ENCODE measurements at regions not wholly inside any gene's neighbourhood (a gene's known extent, or its start where the extent isn't known, plus 50 kb on each side); places are given as distances from the start of the nearest gene placed in this dataset.

GRCh38 chr3:139263798-139264197 is 80.0 kb upstream of the MRPS22 start:
- no peak overlapping the region for H3K4me3 Mint-ChIP-seq
- ChIA-PET CTCF (no interaction called here), POLR2A (no interaction called here)
- ATAC-seq (no peak), DNase-seq (ENCODE audit: low spot score) (no peak)
- no peaks in the 10 kb centered on the region for H3K9me3 Mint-ChIP-seq
- TF ChIP-seq STAT6 (CRISPR knock-in tag; conservative IDR thresholded peaks at IDR 0.05; ENCODE audit: low read depth) (no peak), ZNF121 (CRISPR knock-in tag; IDR thresholded peaks at IDR 0.05) (no peak), JAZF1 (CRISPR knock-in tag; IDR thresholded peaks at IDR 0.05) (no peak), TEAD1 (CRISPR knock-in tag; IDR thresholded peaks at IDR 0.05) (no peak), USF2 (CRISPR knock-in tag; IDR thresholded peaks at IDR 0.05) (no peak), ZNF512 (CRISPR knock-in tag; IDR thresholded peaks at IDR 0.05; ENCODE audit: borderline replicate concordance) (no peak), ETV6 (CRISPR knock-in tag; IDR thresholded peaks at IDR 0.05) (no peak), HMGA2 (CRISPR knock-in tag; IDR thresholded peaks at IDR 0.05) (no peak), ZNF263 (CRISPR knock-in tag; IDR thresholded peaks at IDR 0.05; ENCODE audit: low read depth) (no peak), ZNF232 (CRISPR knock-in tag; IDR thresholded peaks at IDR 0.05) (no peak), ARID4B (CRISPR knock-in tag; IDR thresholded peaks at IDR 0.05; ENCODE audit: borderline replicate concordance) (no peak), GRHL2 (CRISPR knock-in tag; IDR thresholded peaks at IDR 0.05; ENCODE audit: insufficient replicate concordance, severe bottlenecking) (no peak)
- H3K27me3 Mint-ChIP-seq (ENCODE audit: low read depth) = no peaks in the 10 kb centered on the region; the same call in 1 of the 2 replicates
- peaks cover 4% of the 10 kb centered on the region for H3K4me1 Mint-ChIP-seq
- no peak overlapping the region for H3K27ac Mint-ChIP-seq
- H3K36me3 Mint-ChIP-seq = no peaks in the 10 kb centered on the region

- ChIA-PET POLR2A (no interaction called here), CTCF (interaction anchor here (2.4 kb wide), 1 partner anchor 65 kb away, joined by 8 read pairs; no protein-coding TSS in a partner anchor)
- ATAC-seq (no peak), DNase-seq (ENCODE audit: low spot score) (no peak)
- Mint-ChIP-seq H3K27me3 (ENCODE audit: low read depth) (no peaks in the 10 kb centered on the region; the same call in 1 of the 2 replicates), H3K36me3 (no peaks in the 10 kb centered on the region), H3K4me1 (peaks cover 4% of the 10 kb centered on the region), H3K9me3 (no peaks in the 10 kb centered on the region), H3K4me3 (no peak overlapping the region), H3K27ac (no peak overlapping the region)
- no peak for TF ChIP-seq MAX (CRISPR knock-in tag; IDR thresholded peaks at IDR 0.05)
- no peak for TF ChIP-seq ZNF121 (CRISPR knock-in tag; IDR thresholded peaks at IDR 0.05)
- TF ChIP-seq FOXJ3 (CRISPR knock-in tag; IDR thresholded peaks at IDR 0.05; ENCODE audit: borderline replicate concordance) = no peak
Measured at GRCh38 chr3:139264375-139264774, 79.4 kb upstream of the MRPS22 start.

All from WTC11 (cell line).